Activated T-helper 1 cell treated with anti-CD3 and anti-CD28 coated beads, Interleukin-2, amount 50 U/mL, for 16 hours (primary cell): ENCODE measurements at regions not wholly inside any gene's neighbourhood (a gene's known extent, or its start where the extent isn't known, plus 50 kb on each side); places are given as distances from the start of the nearest gene placed in this dataset.
A peak's percentile ranks its signal among the peaks of the same experiment; 100 is the strongest.
"Not testable (repeated sequence)": the region's sequence is repeated elsewhere in the genome, so short reads cannot be mapped to it uniquely, and the experiment has no call there.

Experiments used
- DNase-seq, 2 donors: peaks; one replicate each; pipeline ENCODE4 v3.0.0-alpha.2; 2020; ENCODE audit warnings: low read depth in 1 of 2, low spot score in 1 of 2

GRCh38 chr2:71923887-71924533, 223.7 kb downstream of the CYP26B1 start:
- peak in 1 of 2 donors; percentile 19 for DNase-seq

GRCh38 chr2:71923143-71923525, 224.5 kb downstream of the CYP26B1 start:
- DNase-seq: no peak

- no peak for DNase-seq
Measured at GRCh38 chr2:71922499-71923142, 225.0 kb downstream of the CYP26B1 start.

GRCh38 chr2:71922091-71922490, 225.6 kb downstream of the CYP26B1 start:
- no peak for DNase-seq

GRCh38 chr2:71920819-71921218, 226.8 kb downstream of the CYP26B1 start:
- DNase-seq: not testable (repeated sequence)

GRCh38 chr2:71919708-71920107, 228.0 kb downstream of the CYP26B1 start:
- no peak for DNase-seq

GRCh38 chr2:71910277-71910676, 237.4 kb downstream of the CYP26B1 start:
- no peak for DNase-seq

GRCh38 chr2:71908798-71909197, 238.9 kb downstream of the CYP26B1 start:
- no peak for DNase-seq

- no peak for DNase-seq
Measured at GRCh38 chr2:71907503-71907902, 240.2 kb downstream of the CYP26B1 start.

- no peak for DNase-seq
Measured at GRCh38 chr2:71906357-71906973, 241.2 kb downstream of the CYP26B1 start.

- no peak for DNase-seq
Measured at GRCh38 chr2:71905205-71905604, 242.5 kb downstream of the CYP26B1 start.

GRCh38 chr2:71903841-71904240, 243.8 kb downstream of the CYP26B1 start:
- DNase-seq: no peak

GRCh38 chr2:71901466-71901865, 246.2 kb downstream of the CYP26B1 start:
- DNase-seq: no peak

- no peak for DNase-seq
Measured at GRCh38 chr2:71898851-71899681, 248.6 kb downstream of the CYP26B1 start.

- no peak for DNase-seq
Measured at GRCh38 chr2:71898375-71898774, 249.3 kb downstream of the CYP26B1 start.

- no peak for DNase-seq
Measured at GRCh38 chr2:71897836-71898235, 249.8 kb downstream of the CYP26B1 start.

GRCh38 chr2:71897137-71897480, 250.6 kb downstream of the CYP26B1 start:
- no peak for DNase-seq

- no peak for DNase-seq
Measured at GRCh38 chr2:71896385-71897136, 251.1 kb downstream of the CYP26B1 start.

- DNase-seq: no peak
Measured at GRCh38 chr2:71895320-71896161, 252.1 kb downstream of the CYP26B1 start.

GRCh38 chr2:71894261-71894660, 253.4 kb downstream of the CYP26B1 start:
- no peak for DNase-seq
